NCI-H526 treated with DMSO at 0.1 percent for 48 hours (cell line): ENCODE measurements at regions not wholly inside any gene's neighbourhood (a gene's known extent, or its start where the extent isn't known, plus 50 kb on each side); places are given as distances from the start of the nearest gene placed in this dataset.

Experiments
- DNase-seq: peaks from one replicate; lab custom pipeline; 2025; lab: John Stamatoyannopoulos, UW

GRCh38 chr2:8004250-8004681 is 677.6 kb upstream of the ID2 start:
- no peak for DNase-seq

GRCh38 chr2:8006181-8006580 is 675.7 kb upstream of the ID2 start:
- DNase-seq: no peak

DNA sequence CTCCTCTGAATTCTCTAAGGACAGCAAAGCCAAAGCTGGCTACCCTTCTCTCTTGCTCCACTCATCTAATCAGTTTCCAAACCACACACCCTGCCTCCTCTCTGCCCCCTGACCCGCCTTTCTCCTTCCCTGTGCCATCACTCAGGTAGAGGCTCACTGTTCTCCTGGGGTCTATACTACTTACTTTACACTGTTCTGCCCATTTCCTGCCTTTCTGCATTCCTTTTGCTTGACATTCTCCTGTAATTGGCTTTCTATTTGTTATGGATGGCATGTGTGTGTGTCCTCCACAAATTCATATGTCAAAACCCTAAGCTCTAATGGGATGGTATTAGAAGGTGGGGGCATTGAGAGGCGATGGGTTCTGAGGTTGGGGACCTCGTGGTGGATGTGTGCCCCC is 675.2 kb upstream of the ID2 start:
- no peak for DNase-seq

DNA sequence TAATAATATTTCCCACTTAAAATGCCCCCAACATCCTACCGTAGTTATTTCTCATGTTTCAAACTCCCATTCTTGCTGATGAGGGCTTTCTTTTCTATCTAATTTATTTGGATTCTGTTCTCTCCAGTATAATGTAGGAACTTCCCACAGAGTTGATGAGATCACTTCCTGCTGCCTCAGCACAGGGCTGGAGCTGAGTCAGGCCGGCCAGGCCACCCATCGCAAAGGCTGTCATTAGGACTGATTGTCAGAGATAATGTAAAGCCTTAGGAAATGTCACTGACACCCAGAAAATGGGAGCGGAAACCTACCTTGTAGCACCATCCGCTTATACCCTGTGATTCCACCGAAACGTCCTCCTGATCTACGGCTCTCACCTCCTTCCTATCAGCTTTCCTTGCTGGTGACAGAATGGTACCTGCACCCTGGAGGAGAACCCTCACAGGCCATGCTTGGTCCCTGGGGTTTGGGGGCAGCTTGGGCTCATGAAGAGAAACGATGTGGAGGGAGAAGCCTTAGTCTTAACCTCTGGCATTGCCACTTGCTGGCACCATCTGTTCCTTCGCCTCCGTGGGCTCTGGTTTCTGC is 672.8 kb upstream of the ID2 start:
- DNase-seq: no peak

DNA sequence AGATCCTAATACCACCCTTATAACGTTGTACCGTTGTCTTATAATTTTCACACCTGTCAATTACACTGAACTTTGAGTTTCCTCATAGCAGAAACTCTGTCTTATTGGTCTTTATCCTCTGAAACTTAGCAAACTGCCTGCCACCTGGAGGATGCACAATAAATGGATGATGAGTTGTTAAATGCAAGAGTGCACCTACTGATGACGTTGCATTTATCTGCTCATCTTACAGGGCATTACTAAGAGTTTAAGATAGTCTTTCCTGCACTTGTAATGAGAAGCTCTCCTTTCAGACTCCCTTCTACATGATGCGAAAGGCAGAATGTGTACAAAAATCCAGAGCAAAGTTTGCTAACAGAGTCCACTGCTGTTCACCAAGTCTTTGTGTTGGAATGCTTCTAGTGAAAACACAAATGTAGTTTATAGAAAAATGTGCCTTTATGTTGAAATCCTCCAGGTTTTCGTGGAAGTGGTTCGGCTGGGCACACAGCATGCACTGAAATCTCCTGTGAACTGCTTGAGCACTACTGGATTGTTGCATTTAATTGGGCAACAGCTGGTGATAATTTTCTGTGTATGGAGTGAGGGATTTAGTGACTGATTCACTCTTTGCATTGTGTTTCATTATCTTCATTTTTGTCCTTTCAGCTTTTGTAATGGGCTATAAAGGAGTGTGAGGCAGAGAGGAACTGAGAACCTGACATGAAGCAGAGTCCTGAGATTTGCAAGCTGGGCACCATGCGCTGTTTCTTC is 665.8 kb upstream of the ID2 start:
- DNase-seq: no peak

GRCh38 chr2:8016688-8017087 is 665.2 kb upstream of the ID2 start:
- DNase-seq: no peak

GRCh38 chr2:8018956-8019355 is 662.9 kb upstream of the ID2 start:
- DNase-seq: no peak

DNA sequence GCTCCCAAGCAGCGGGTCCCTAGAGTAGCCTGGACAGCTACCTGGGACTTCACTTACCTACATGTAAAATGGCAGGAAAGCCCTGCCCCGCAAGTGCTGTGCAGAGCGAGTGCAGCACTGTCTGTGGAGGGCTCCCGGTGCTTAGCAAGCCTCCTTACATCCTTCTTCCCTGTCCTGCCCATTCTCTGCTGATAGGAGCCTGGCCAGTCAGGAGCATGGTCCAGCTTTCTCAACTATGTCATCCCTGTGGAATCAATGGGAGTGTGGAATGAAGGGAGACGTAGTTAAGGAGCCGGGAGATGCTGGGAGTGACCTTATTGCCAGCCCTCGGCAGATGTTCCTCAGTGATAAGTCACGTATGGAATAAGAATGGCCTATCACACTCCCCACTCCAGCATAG is 661.9 kb upstream of the ID2 start:
- DNase-seq: no peak

GRCh38 chr2:8021921-8022320 is 659.9 kb upstream of the ID2 start:
- DNase-seq: no peak

DNA sequence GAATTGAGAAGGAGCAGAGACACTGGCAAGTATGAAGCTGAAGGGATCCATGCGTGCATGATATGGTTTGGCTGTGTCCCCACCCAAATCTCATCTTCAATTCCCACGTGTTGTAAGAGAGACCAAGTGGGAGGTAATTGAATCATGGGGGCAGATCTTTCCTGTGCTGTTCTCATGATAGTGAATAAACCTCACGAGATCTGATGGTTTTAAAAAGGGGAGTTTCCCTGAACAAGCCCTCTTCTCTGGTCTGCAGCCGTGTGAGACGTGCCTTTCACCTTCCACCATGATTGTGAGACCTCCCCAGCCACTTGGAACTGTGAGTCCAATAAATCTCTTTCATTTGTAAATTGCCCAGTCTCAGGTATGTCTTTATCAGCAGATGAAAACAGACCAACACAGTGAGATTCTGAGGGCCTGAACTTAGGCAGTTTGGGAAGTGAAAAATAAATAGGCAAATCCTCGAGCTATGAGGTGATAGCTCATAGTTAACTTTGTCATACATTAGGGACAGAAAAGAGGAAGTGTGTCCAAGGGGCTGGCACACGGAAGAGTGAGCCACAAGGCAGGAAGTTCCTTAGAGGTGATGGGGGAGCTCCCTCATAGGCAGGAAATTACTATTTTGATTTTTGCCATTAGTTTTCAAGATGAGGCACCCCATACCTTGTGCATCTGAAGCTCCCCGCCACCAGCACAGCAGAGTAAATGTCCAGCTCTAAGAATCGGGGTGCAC is 658.8 kb upstream of the ID2 start:
- no peak for DNase-seq

- no peak for DNase-seq
Observed at GRCh38 chr2:8024506-8024905, 657.4 kb upstream of the ID2 start.

- no peak for DNase-seq
Observed at GRCh38 chr2:8026381-8026780, 655.5 kb upstream of the ID2 start.

GRCh38 chr2:8027387-8027786 is 654.5 kb upstream of the ID2 start:
- DNase-seq: no peak

- no peak for DNase-seq
Observed at GRCh38 chr2:8028036-8028435, 653.8 kb upstream of the ID2 start.

DNA sequence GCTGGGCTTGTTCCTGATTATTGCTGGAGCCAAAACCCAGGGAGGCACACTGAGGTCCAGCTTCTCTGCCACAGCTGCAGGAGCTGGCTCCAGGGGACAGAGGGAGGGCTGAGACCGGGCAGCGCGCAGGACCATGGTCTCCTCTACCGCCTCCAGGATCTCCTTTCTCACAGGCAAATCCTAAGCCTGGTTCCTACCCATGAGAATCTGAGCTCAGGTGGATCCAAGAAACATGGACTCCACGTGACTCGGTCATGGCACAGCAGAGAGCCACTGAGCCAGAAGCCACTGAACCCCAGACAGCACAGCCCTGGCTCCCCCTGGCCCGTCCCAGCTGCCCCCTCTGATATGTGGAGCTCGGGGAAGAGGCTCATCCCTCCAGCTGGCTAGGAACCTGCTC is 653.4 kb upstream of the ID2 start:
- no peak for DNase-seq

DNA sequence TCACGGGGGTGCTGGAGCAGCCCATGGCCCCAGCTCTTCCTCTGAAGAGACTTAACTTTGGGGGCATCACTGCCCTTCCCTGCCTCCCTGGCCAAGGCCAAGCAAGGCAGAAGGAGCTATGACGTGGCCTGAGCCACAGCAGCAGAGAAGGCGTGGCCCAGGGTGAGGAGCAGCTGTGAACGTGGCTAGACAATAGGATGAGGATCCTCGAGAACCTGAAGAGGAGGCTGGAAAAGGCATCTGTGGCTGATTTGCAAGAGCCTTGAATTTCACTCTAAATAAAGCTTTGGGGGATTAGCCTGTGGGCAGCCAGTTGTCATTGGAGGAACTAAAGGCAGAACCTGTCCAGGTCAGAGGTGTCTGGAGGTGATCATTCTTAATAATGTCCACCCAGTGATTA is 652.9 kb upstream of the ID2 start:
- no peak for DNase-seq

DNA sequence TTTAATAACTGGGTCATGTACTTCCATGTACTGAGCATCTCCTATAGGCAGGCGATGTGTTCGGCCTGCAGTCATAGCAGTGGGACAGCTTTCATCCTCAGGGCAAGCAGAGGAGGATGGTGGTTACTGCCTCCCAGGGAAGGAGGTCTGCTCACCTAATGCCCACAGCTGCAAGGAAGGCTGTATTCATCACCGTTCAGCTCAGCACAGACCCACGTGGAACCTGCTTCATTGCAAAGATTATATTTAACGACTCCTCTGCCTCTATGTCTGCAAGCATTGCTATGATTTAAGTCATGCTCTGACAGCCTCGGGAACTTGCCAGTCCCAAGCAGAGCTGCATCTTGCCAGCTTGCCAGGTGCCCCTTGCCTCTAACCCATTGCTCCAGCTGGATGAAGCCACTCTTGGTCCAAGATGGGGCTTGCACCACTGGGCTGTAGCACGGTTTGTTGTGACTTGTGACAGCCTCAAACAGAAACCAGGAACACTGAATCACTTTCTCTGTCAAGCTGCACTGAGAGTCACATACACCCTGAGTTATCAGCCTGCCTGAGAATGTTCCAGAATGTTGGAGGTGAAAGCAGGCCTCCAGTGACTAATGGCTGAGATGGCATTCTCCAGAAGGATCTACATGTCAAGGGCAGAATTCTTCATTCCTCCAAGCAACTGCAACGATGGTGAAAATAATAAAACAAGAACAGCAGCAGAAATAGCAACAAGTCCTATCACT is 651.1 kb upstream of the ID2 start:
- DNase-seq: no peak

DNA sequence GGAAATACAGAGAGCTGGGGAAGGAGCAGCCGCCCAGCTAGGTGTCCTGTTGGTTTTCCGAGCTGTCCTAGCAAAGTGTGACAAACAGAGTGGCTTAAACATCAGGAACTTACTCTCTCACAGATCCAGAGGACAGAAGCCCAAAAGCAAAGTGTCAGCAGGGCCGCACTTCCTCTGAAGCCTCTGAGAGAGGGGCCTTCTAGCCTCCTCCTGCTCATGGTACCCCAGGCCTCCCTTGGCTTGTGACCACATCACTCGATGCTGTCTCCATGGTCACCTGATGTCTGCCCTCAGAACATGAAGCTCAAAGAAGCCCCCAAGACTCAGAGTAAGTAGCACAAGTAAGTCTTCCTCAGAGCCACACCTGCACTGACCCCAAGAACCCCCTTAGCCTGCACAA is 650.5 kb upstream of the ID2 start:
- DNase-seq: no peak

GRCh38 chr2:8033546-8034096 is 648.2 kb upstream of the ID2 start:
- DNase-seq: no peak

DNA sequence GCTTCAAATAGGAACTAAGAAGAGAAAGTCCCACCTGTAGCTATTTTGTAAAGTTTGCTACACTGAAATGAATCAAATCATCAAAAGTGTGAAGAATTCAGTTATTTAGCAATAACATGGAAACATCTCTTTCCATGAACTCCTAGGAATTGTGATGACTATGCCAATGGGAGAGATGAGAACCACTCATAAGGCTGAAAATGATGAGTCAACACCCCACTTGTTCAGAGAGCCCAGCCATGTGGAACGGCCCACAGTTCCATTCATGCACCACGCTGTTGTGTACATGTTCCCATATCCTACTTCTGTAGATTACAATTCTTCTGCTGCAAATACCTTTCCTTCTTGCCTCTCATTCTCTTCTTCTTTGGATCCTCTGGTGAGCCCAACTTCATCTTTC is 645.5 kb upstream of the ID2 start:
- DNase-seq: no peak

DNA sequence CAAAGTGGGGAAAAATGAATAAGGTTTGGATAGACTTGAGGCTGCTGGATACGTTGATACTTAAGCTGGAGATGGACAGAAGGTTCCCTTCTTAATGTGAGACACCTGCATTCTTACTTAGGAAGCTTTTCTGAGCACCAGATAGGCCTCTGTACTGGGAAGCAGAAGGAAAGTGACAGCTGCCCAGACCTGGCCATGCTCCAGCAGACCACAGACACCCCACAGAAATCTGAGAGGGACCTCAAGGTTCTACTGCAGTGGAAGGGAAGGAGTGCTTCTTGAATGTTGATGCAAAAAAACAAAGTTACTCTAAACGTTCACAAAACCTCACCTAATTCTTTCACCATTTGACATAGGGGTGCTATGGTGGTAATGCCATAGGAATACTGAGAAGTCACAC is 642.1 kb upstream of the ID2 start:
- no peak for DNase-seq

DNA sequence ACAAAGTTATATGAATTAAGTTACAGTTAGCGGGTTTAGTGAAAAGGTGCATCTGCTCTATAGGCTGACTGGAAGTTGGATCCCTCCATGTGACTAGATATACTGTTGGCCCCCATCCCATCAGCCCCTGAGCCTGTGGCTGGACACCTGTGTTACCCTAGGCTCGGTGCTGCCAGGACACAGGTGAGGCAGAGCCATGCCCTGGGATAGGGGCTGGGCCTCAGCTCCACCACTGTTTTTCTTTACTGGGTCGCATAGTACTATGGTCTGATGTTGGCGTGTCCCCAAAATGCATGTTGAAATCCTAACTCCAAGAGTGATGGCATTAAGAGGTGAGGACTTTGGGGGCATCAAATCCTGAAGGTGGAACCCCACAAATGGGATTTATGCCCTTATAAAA is 638.6 kb upstream of the ID2 start:
- no peak for DNase-seq
